ENCODE measurements at regions not wholly inside any gene's neighbourhood (a gene's known extent, or its start where the extent isn't known, plus 50 kb on each side); places are given as distances from the start of the nearest gene placed in this dataset.
A peak's percentile ranks its signal among the peaks of the same experiment; 100 is the strongest.

DNA sequence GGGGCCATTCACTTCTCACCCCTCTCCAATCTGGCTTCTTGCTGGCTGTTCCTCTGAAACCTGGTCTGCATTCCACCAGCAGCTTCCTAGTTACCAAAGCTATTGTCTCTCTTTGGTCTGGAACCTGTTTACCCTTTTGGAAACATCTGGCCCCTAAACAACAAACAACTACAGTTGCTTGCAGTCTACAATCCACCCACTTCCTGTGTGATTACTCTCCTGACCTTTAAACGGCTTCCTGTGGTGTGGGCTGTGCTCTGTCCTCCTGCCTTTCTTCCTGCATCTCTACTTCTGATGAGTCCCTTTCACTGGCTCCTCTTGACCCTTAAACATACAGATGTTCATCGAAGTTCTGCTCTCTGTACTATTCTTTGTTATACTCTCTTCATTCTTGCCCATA, 303.8 kb downstream of the TDRD15 start:
- DNase-seq (ENCODE audit: low read depth, low spot score), result no peak
- no peaks in the 10 kb centered on the region for H3K4me1 ChIP-seq (ENCODE audit: insufficient read depth, insufficient read length)

DNA sequence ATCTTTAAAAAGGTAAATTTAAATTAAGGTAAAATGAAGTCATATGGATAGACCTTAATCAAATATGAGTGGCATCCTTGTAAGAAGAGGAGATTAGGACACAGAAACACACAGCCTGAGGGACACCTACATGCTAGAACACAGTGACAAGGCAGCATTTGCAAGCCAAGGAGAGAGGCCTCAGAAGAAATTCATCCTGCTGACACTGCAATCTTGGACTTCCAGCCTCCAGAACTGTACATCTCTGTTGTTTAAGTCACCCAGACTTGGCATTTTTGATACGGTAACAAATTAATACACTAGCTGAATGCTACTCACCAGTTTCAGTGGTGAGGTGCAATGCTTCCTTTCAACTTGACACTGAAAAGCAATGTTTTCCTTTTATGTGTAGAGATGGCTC, 305.0 kb downstream of the TDRD15 start:
- no peak for DNase-seq (ENCODE audit: low read depth, low spot score)
- Histone ChIP-seq H3K4me3 (ENCODE audit: insufficient read length, low read depth) (no peak overlapping the region), H3K9ac (ENCODE audit: insufficient read length, low read depth) (no peak overlapping the region), H3K36me3 (ENCODE audit: insufficient read depth, insufficient read length, low read length) (no peaks in the 10 kb centered on the region), H3K27me3 (ENCODE audit: insufficient read depth, insufficient read length) (no peaks in the 10 kb centered on the region), H3K4me1 (ENCODE audit: insufficient read depth, insufficient read length) (no peaks in the 10 kb centered on the region), H3K9me3 (ENCODE audit: insufficient read depth, low read length) (no peaks in the 10 kb centered on the region)
- TF ChIP-seq YY1 (IDR thresholded peaks at IDR 0.05; ENCODE audit: insufficient read depth, insufficient read length), result no peak
- TF ChIP-seq SUZ12 (IDR thresholded peaks at IDR 0.05; ENCODE audit: extremely low read depth, insufficient read depth, insufficient read length), result no peak
- TF ChIP-seq ZNF274 (IDR thresholded peaks at IDR 0.05; ENCODE audit: low read depth, low read length), result no peak

More for the DNA sequence above, 303.8 kb downstream of the TDRD15 start:
- Histone ChIP-seq H3K27me3 (ENCODE audit: insufficient read depth, insufficient read length) (no peaks in the 10 kb centered on the region), H3K9ac (ENCODE audit: insufficient read length, low read depth) (no peak overlapping the region), H3K4me3 (ENCODE audit: insufficient read length, low read depth) (no peak overlapping the region), H3K9me3 (ENCODE audit: insufficient read depth, low read length) (no peaks in the 10 kb centered on the region), H3K36me3 (ENCODE audit: insufficient read depth, insufficient read length, low read length) (no peaks in the 10 kb centered on the region)
- TF ChIP-seq YY1 (IDR thresholded peaks at IDR 0.05; ENCODE audit: insufficient read depth, insufficient read length) (no peak), ZNF274 (IDR thresholded peaks at IDR 0.05; ENCODE audit: low read depth, low read length) (no peak), SUZ12 (IDR thresholded peaks at IDR 0.05; ENCODE audit: extremely low read depth, insufficient read depth, insufficient read length) (no peak)

DNA sequence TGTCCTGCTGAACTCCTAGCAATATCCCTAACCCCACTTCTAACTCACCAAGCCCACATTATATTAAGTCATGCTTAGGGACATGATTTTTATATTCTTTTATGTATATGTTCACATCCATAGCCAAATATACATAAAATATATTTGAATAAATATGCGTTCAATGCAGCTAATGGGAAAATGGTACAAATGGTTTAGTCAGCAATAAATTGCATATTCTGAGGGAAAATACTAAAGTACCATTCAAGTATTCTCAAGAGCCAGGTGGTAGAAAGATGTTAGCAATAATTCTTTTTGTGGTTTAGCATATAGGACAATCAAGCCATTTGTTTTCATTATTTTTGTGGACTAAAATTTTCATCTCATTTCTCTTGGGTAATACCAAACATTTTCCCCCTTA, 306.0 kb downstream of the TDRD15 start:
- Histone ChIP-seq H3K36me3 (ENCODE audit: insufficient read depth, insufficient read length, low read length) (no peaks in the 10 kb centered on the region), H3K4me3 (ENCODE audit: insufficient read length, low read depth) (no peak overlapping the region), H3K9me3 (ENCODE audit: insufficient read depth, low read length) (no peaks in the 10 kb centered on the region), H3K9ac (ENCODE audit: insufficient read length, low read depth) (no peak overlapping the region), H3K4me1 (ENCODE audit: insufficient read depth, insufficient read length) (no peaks in the 10 kb centered on the region), H3K27me3 (ENCODE audit: insufficient read depth, insufficient read length) (no peaks in the 10 kb centered on the region)
- TF ChIP-seq SUZ12 (IDR thresholded peaks at IDR 0.05; ENCODE audit: extremely low read depth, insufficient read depth, insufficient read length) (no peak), ZNF274 (IDR thresholded peaks at IDR 0.05; ENCODE audit: low read depth, low read length) (no peak)
- DNase-seq (ENCODE audit: low read depth, low spot score), result no peak

DNA sequence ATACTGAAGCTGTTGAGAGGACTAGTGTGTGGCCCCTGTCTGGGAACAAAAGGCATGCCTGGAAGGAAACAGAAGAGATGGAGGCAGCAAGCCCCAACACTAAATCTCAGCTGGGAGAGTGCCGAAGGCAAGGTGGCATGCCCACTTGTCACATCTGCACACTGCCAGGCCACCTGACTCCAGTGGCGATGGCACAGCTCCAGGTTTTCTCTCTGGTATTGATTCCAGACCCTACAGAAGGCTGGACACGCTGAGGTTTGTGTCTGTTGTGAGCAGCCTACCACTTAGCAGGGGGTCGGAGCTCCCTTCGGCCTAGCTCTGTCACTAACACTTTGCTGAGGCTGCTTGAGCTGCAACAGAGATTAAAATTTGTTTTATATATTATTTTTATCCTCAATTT, 307.3 kb downstream of the TDRD15 start:
- H3K9me3 ChIP-seq (ENCODE audit: insufficient read depth, low read length), result no peaks in the 10 kb centered on the region
- H3K36me3 ChIP-seq (ENCODE audit: insufficient read depth, insufficient read length, low read length), result no peaks in the 10 kb centered on the region
- TF ChIP-seq YY1 (IDR thresholded peaks at IDR 0.05; ENCODE audit: insufficient read depth, insufficient read length) (no peak), ZNF274 (IDR thresholded peaks at IDR 0.05; ENCODE audit: low read depth, low read length) (no peak), SUZ12 (IDR thresholded peaks at IDR 0.05; ENCODE audit: extremely low read depth, insufficient read depth, insufficient read length) (no peak)
- no peak overlapping the region for H3K9ac ChIP-seq (ENCODE audit: insufficient read length, low read depth)
- no peak for DNase-seq (ENCODE audit: low read depth, low spot score)
- no peaks in the 10 kb centered on the region for H3K4me1 ChIP-seq (ENCODE audit: insufficient read depth, insufficient read length)
- H3K4me3 ChIP-seq (ENCODE audit: insufficient read length, low read depth), result no peak overlapping the region
- no peaks in the 10 kb centered on the region for H3K27me3 ChIP-seq (ENCODE audit: insufficient read depth, insufficient read length)

DNA sequence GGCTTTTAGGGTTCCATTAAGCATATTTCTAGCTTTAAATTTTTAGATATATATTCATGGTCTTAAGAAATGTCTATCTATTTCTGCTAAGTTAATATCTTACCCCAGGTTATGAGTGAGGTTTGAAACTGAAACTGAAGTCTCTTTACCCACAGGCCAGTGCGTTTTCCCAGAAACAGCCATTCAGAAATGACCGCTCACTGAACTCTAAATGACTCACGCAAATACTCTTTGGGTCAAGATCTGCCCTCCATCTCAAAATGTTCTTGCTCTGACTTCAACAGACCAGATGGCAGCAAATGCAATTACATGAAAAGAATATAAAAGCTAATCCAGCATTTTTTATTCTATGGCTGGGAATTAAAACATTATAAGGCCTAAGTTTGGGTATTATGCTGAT, 315.2 kb downstream of the TDRD15 start:
- no peaks in the 10 kb centered on the region for H3K4me1 ChIP-seq (ENCODE audit: insufficient read depth, insufficient read length)
- no peaks in the 10 kb centered on the region for H3K27me3 ChIP-seq (ENCODE audit: insufficient read depth, insufficient read length)
- TF ChIP-seq SUZ12 (IDR thresholded peaks at IDR 0.05; ENCODE audit: extremely low read depth, insufficient read depth, insufficient read length), result no peak
- TF ChIP-seq YY1 (IDR thresholded peaks at IDR 0.05; ENCODE audit: insufficient read depth, insufficient read length), result no peak
- no peak for TF ChIP-seq ZNF274 (IDR thresholded peaks at IDR 0.05; ENCODE audit: low read depth, low read length)
- no peaks in the 10 kb centered on the region for H3K36me3 ChIP-seq (ENCODE audit: insufficient read depth, insufficient read length, low read length)
- no peaks in the 10 kb centered on the region for H3K9me3 ChIP-seq (ENCODE audit: insufficient read depth, low read length)
- no peak overlapping the region for H3K4me3 ChIP-seq (ENCODE audit: insufficient read length, low read depth)
- DNase-seq (ENCODE audit: low read depth, low spot score), result no peak
- H3K9ac ChIP-seq (ENCODE audit: insufficient read length, low read depth), result no peak overlapping the region

DNA sequence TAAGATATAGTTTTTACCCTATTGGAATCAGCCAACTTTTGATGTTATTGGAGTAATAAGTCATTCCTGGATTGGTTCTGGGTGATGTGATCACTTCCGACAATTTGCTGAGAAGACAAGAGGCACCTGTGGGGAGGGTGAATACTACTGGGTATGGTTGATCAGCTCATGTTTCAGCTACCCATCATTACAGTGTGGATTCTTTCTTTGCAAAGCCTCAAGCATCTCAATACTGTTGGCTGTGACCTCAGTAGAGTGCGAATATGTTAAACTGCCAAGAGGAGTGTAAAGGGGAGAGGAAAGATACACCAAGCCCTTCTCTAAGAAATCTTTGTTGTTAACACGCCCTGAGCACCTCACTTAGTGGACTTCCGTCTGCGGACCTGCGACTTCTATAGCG, 317.7 kb downstream of the TDRD15 start:
- Histone ChIP-seq H3K36me3 (ENCODE audit: insufficient read depth, insufficient read length, low read length) (no peaks in the 10 kb centered on the region), H3K4me3 (ENCODE audit: insufficient read length, low read depth) (no peak overlapping the region), H3K9ac (ENCODE audit: insufficient read length, low read depth) (no peak overlapping the region), H3K27me3 (ENCODE audit: insufficient read depth, insufficient read length) (no peaks in the 10 kb centered on the region), H3K4me1 (ENCODE audit: insufficient read depth, insufficient read length) (no peaks in the 10 kb centered on the region), H3K9me3 (ENCODE audit: insufficient read depth, low read length) (no peaks in the 10 kb centered on the region)
- peak; percentile 18 for DNase-seq (ENCODE audit: low read depth, low spot score)
- TF ChIP-seq YY1 (IDR thresholded peaks at IDR 0.05; ENCODE audit: insufficient read depth, insufficient read length), result no peak
- no peak for TF ChIP-seq ZNF274 (IDR thresholded peaks at IDR 0.05; ENCODE audit: low read depth, low read length)
- TF ChIP-seq SUZ12 (IDR thresholded peaks at IDR 0.05; ENCODE audit: extremely low read depth, insufficient read depth, insufficient read length), result no peak

DNA sequence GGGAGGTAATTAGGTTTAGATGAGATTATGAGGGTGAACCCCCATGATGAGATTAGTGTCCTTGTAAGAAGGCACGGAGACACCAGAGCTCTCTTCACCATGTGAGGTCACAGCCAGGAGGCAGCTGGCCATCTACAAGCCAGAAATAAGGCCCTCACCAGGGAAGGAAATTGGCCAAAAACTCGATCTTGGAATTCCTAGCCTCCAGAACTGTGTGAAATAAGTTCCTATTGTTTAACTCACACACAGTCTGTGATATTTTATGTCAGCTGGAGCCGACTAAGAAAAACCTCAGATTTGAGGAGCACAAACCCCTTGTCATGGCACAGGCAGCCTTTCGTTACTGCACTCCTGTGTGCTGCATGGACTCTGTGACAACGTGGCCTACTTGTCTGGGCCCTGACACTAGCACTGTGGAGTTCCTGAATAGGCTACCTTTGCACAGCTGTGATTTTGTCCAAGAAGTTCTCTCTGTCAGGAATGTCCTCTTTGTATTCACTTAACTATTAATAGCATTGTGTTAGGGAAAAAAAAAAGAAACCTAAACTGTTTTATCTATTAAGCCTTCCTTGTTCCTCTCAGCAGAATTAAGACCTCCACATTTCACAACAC, 319.8 kb downstream of the TDRD15 start:
- Histone ChIP-seq H3K9me3 (ENCODE audit: insufficient read depth, low read length) (no peaks in the 10 kb centered on the region), H3K27me3 (ENCODE audit: insufficient read depth, insufficient read length) (no peaks in the 10 kb centered on the region), H3K9ac (ENCODE audit: insufficient read length, low read depth) (no peak overlapping the region), H3K36me3 (ENCODE audit: insufficient read depth, insufficient read length, low read length) (no peaks in the 10 kb centered on the region), H3K4me3 (ENCODE audit: insufficient read length, low read depth) (no peak overlapping the region), H3K4me1 (ENCODE audit: insufficient read depth, insufficient read length) (no peaks in the 10 kb centered on the region)
- TF ChIP-seq ZNF274 (IDR thresholded peaks at IDR 0.05; ENCODE audit: low read depth, low read length) (no peak), SUZ12 (IDR thresholded peaks at IDR 0.05; ENCODE audit: extremely low read depth, insufficient read depth, insufficient read length) (no peak), YY1 (IDR thresholded peaks at IDR 0.05; ENCODE audit: insufficient read depth, insufficient read length) (no peak)
- DNase-seq (ENCODE audit: low read depth, low spot score), result no peak
